GM23248 (cell line): ENCODE measurements at regions not wholly inside any gene's neighbourhood (a gene's known extent, or its start where the extent isn't known, plus 50 kb on each side); places are given as distances from the start of the nearest gene placed in this dataset.

Source experiments
- DNase-seq: peaks from one replicate; pipeline ENCODE4 v3.0.0-alpha.2; 2015
- H2AFZ ChIP-seq: fragments of 200-600 bp; sonication (generic); 2 replicates; pipeline ENCODE4 v1.6.1; 2016; ENCODE audit warnings: antibody characterized with exemption
- H3F3A ChIP-seq: fragments of 200-600 bp; sonication (generic); 2 replicates; pipeline ENCODE4 v1.6.1; 2016; ENCODE audit warnings: mild to moderate bottlenecking, antibody characterized with exemption, mixed run types; ENCODE audit not compliant: insufficient read depth
- H3K27ac ChIP-seq: fragments of 200-600 bp; sonication (generic); 2 replicates; pipeline ENCODE4 v1.5.1; 2016; ENCODE audit warnings: mild to moderate bottlenecking
- H3K27me3 ChIP-seq: fragments of 200-600 bp; sonication (generic); replicated peaks from 2 replicates; pipeline ENCODE4 v1.6.1; 2016; ENCODE audit warnings: mild to moderate bottlenecking; ENCODE audit not compliant: insufficient read depth
- H3K36me3 ChIP-seq: fragments of 200-600 bp; sonication (generic); 2 replicates; pipeline ENCODE4 v1.6.1; 2016; ENCODE audit warnings: low read depth, mild to moderate bottlenecking
- H3K4me1 ChIP-seq: fragments of 200-600 bp; sonication (generic); 2 replicates; pipeline ENCODE4 v1.6.1; 2016; ENCODE audit warnings: mild to moderate bottlenecking; ENCODE audit not compliant: insufficient read depth
- H3K4me2 ChIP-seq: fragments of 200-600 bp; sonication (generic); one replicate; pipeline ENCODE4 v1.6.1; 2016; ENCODE audit warnings: mild to moderate bottlenecking; ENCODE audit not compliant: unreplicated experiment
- H3K4me3 ChIP-seq: fragments of 200-600 bp; sonication (generic); 2 replicates; pipeline ENCODE4 v1.5.1; 2016; ENCODE audit warnings: mild to moderate bottlenecking
- H3K79me2 ChIP-seq: fragments of 200-600 bp; sonication (generic); 2 replicates; pipeline ENCODE4 v1.6.1; 2016; ENCODE audit warnings: mild to moderate bottlenecking; ENCODE audit not compliant: insufficient read depth
- H3K9ac ChIP-seq: fragments of 200-600 bp; sonication (generic); 2 replicates; pipeline ENCODE4 v1.6.1; 2016; ENCODE audit warnings: mild to moderate bottlenecking
- H3K9me2 ChIP-seq: fragments of 200-600 bp; sonication (generic); 2 replicates; pipeline ENCODE4 v1.6.1; 2016; ENCODE audit warnings: mixed run types, mild to moderate bottlenecking, moderate library complexity; ENCODE audit not compliant: insufficient read depth
- H3K9me3 ChIP-seq: fragments of 200-600 bp; sonication (generic); one replicate; pipeline ENCODE4 v1.6.1; 2017; ENCODE audit warnings: low read depth
- H4K20me1 ChIP-seq: fragments of 200-600 bp; sonication (generic); 2 replicates; pipeline ENCODE4 v1.6.0; 2016; ENCODE audit not compliant: insufficient read depth
- EZH2 ChIP-seq: fragments of 200-600 bp; sonication (generic); IDR thresholded peaks from 2 replicates; pipeline ENCODE4 v1.6.1; 2018; ENCODE audit warnings: antibody characterized with exemption, mild to moderate bottlenecking; ENCODE audit not compliant: insufficient read depth, poor library complexity, severe bottlenecking
- EZH2phosphoT487 ChIP-seq: fragments of 200-600 bp; sonication (generic); IDR thresholded peaks from 2 replicates; pipeline ENCODE4 v1.6.1; 2018; ENCODE audit warnings: antibody characterized with exemption, moderate library complexity, mild to moderate bottlenecking, low read depth; ENCODE audit not compliant: insufficient read depth
- WGBS, 2 experiments: methylation state at CpG; one replicate each; pipeline ENCODE4 v1.1.6; 2015 to 2017; ENCODE audit warnings: low lambda C conversion rate in 2 of 2, low coverage in 1 of 2; ENCODE audit errors: missing lambda C conversion rate in 2 of 2; 5-methylcytosine and 5-hydroxymethylcytosine counted together
- in situ Hi-C: fragments of 300-500 bp; cut with MboI; formaldehyde crosslinking; loops from 2 replicates; pipeline ENCODE4 v1.15.0; 2020

GRCh38 chr2:20916604-20917286, 93.8 kb upstream of the LDAH start:
- Histone ChIP-seq H3F3A (no peaks in the 10 kb centered on the region), H2AFZ (no peak overlapping the region), H3K9ac (no peak overlapping the region), H3K27ac (no peak overlapping the region), H3K36me3 (no peaks in the 10 kb centered on the region), H3K9me2 (no peaks in the 10 kb centered on the region), H3K4me3 (no peak overlapping the region), H4K20me1 (no peaks in the 10 kb centered on the region), H3K9me3 (no peaks in the 10 kb centered on the region), H3K4me1 (no peaks in the 10 kb centered on the region), H3K79me2 (no peaks in the 10 kb centered on the region), H3K27me3 (peaks cover 7% of the 10 kb centered on the region; the same call in 1 of the 2 replicates), H3K4me2 (no peak overlapping the region)
- in situ Hi-C loops, result no loop called here
- peak; percentile 38 for DNase-seq
- TF ChIP-seq EZH2 (no peak), EZH2phosphoT487 (no peak)
- WGBS, 2 experiments, result 11 to 15% methylated on average over 7 of the region's 7 CpGs

GRCh38 chr2:20915271-20915670, 92.4 kb upstream of the LDAH start:
- H3K4me3 ChIP-seq, result no peak overlapping the region
- H3K9ac ChIP-seq, result no peak overlapping the region
- no peaks in the 10 kb centered on the region for H3K79me2 ChIP-seq
- H3K9me2 ChIP-seq, result no peaks in the 10 kb centered on the region
- no peak for TF ChIP-seq EZH2
- TF ChIP-seq EZH2phosphoT487, result no peak
- no peaks in the 10 kb centered on the region for H3K36me3 ChIP-seq
- DNase-seq, result no peak
- in situ Hi-C loops, result no loop called here
- no peaks in the 10 kb centered on the region for H4K20me1 ChIP-seq
- H2AFZ ChIP-seq, result no peak overlapping the region
- H3K27me3 ChIP-seq, result peaks cover 7% of the 10 kb centered on the region; the same call in 1 of the 2 replicates
- no peak overlapping the region for H3K4me2 ChIP-seq
- H3K9me3 ChIP-seq, result no peaks in the 10 kb centered on the region
- no peaks in the 10 kb centered on the region for H3F3A ChIP-seq
- H3K4me1 ChIP-seq, result no peaks in the 10 kb centered on the region
- H3K27ac ChIP-seq, result no peak overlapping the region
- 35 to 40% methylated on average over 4 of the region's 4 CpGs for WGBS, 2 experiments

- Histone ChIP-seq H4K20me1 (no peaks in the 10 kb centered on the region), H3K4me1 (no peaks in the 10 kb centered on the region), H3K4me3 (no peak overlapping the region), H3K27me3 (peaks cover 7% of the 10 kb centered on the region; the same call in 1 of the 2 replicates), H2AFZ (no peak overlapping the region), H3K9me2 (no peaks in the 10 kb centered on the region), H3K9me3 (no peaks in the 10 kb centered on the region), H3K9ac (no peak overlapping the region), H3K27ac (no peak overlapping the region), H3K4me2 (no peak overlapping the region), H3K36me3 (no peaks in the 10 kb centered on the region), H3F3A (no peaks in the 10 kb centered on the region), H3K79me2 (no peaks in the 10 kb centered on the region)
- TF ChIP-seq EZH2 (no peak), EZH2phosphoT487 (no peak)
- 33 to 52% methylated on average over 5 of the region's 5 CpGs for WGBS, 2 experiments
- in situ Hi-C loops, result no loop called here
- DNase-seq, result no peak
These were observed 91.9 kb upstream of the LDAH start for GRCh38 chr2:20914771-20915170.

- Histone ChIP-seq H3K9me3 (no peaks in the 10 kb centered on the region), H3K9ac (no peak overlapping the region), H3K36me3 (no peaks in the 10 kb centered on the region), H3K4me2 (no peak overlapping the region), H2AFZ (no peak overlapping the region), H4K20me1 (no peaks in the 10 kb centered on the region), H3K4me3 (no peak overlapping the region), H3K9me2 (no peaks in the 10 kb centered on the region), H3K27ac (no peak overlapping the region), H3K79me2 (no peaks in the 10 kb centered on the region), H3K27me3 (peaks cover 7% of the 10 kb centered on the region; the same call in 1 of the 2 replicates), H3F3A (no peaks in the 10 kb centered on the region), H3K4me1 (no peaks in the 10 kb centered on the region)
- TF ChIP-seq EZH2 (no peak), EZH2phosphoT487 (no peak)
- in situ Hi-C loops, result no loop called here
- no peak for DNase-seq
- 45 to 46% methylated on average over 4 of the region's 4 CpGs for WGBS, 2 experiments
These were observed 91.2 kb upstream of the LDAH start for GRCh38 chr2:20914087-20914486.

- TF ChIP-seq EZH2phosphoT487, result no peak
- no peak for TF ChIP-seq EZH2
- DNase-seq, result no peak
These were observed 90.6 kb upstream of the LDAH start for GRCh38 chr2:20913491-20913890.

More at GRCh38 chr2:20913491-20913890, 90.6 kb upstream of the LDAH start:
- in situ Hi-C loops, result no loop called here
- Histone ChIP-seq H3K4me3 (no peak overlapping the region), H3K9ac (no peak overlapping the region), H3K27me3 (peaks cover 2% of the 10 kb centered on the region; the same call in 1 of the 2 replicates), H3F3A (no peaks in the 10 kb centered on the region), H3K36me3 (no peaks in the 10 kb centered on the region), H3K9me2 (no peaks in the 10 kb centered on the region), H3K79me2 (no peaks in the 10 kb centered on the region), H2AFZ (no peak overlapping the region), H3K4me2 (no peak overlapping the region), H3K9me3 (no peaks in the 10 kb centered on the region), H4K20me1 (no peaks in the 10 kb centered on the region), H3K27ac (no peak overlapping the region), H3K4me1 (no peaks in the 10 kb centered on the region)
- WGBS, 2 experiments, result 17 to 26% methylated on average over 3 of the region's 3 CpGs
